Cardiac muscle cell (in vitro differentiated cells and primary cell): ENCODE measurements at regions not wholly inside any gene's neighbourhood (a gene's known extent, or its start where the extent isn't known, plus 50 kb on each side); places are given as distances from the start of the nearest gene placed in this dataset.

Source experiments
- DNase-seq, 2 donors: peaks; one replicate each; pipeline versions ENCODE4 v3.0.0 to v3.0.0-alpha.2; 2010 to 2017; ENCODE audit warnings: low read depth in 1 of 2, low spot score in 1 of 2
- H3K27ac ChIP-seq: fragments of 200-600 bp; sonication (generic); 2 replicates; pipeline ENCODE4 v1.5.1; 2016
- H3K27me3 ChIP-seq: fragments of 200-600 bp; sonication (generic); 2 replicates; pipeline ENCODE4 v1.6.0; 2016; ENCODE audit warnings: control low read depth
- H3K36me3 ChIP-seq: fragments of 200-600 bp; sonication (generic); 2 replicates; pipeline ENCODE4 v1.5.1; 2016; ENCODE audit warnings: control low read depth
- H3K4me1 ChIP-seq: fragments of 200-600 bp; sonication (generic); 2 replicates; pipeline ENCODE4 v1.8.1; 2017; ENCODE audit warnings: low read depth, mild to moderate bottlenecking, mixed run types
- H3K4me3 ChIP-seq: fragments of 200-600 bp; sonication (generic); 2 replicates; pipeline ENCODE4 v1.5.1; 2016; ENCODE audit warnings: mild to moderate bottlenecking
- H3K9me3 ChIP-seq: fragments of 200-600 bp; sonication (generic); 2 replicates; pipeline ENCODE4 v1.5.1; 2017; ENCODE audit warnings: low read depth, mild to moderate bottlenecking, control low read depth
- CTCF ChIP-seq: IDR thresholded peaks from 2 replicates; pipeline ENCODE4 v1.5.1; 2012; ENCODE audit warnings: low read depth, mild to moderate bottlenecking, low read length

GRCh38 chr1:79547514-79547913, 541.0 kb upstream of the ADGRL4 start:
- Histone ChIP-seq H3K27ac (no peak overlapping the region), H3K4me3 (no peak overlapping the region), H3K36me3 (no peaks in the 10 kb centered on the region), H3K4me1 (peaks cover 4% of the 10 kb centered on the region), H3K9me3 (no peaks in the 10 kb centered on the region), H3K27me3 (no peaks in the 10 kb centered on the region)
- DNase-seq: no peak
- TF ChIP-seq CTCF: no peak

GRCh38 chr1:79543394-79543793, 536.9 kb upstream of the ADGRL4 start:
- DNase-seq: no peak
- Histone ChIP-seq H3K27ac (no peak overlapping the region), H3K27me3 (no peaks in the 10 kb centered on the region), H3K4me1 (peaks cover 4% of the 10 kb centered on the region), H3K4me3 (no peak overlapping the region), H3K9me3 (no peaks in the 10 kb centered on the region), H3K36me3 (no peaks in the 10 kb centered on the region)
- no peak for TF ChIP-seq CTCF

GRCh38 chr1:79539001-79539400, 532.5 kb upstream of the ADGRL4 start:
- H3K4me3 ChIP-seq: no peak overlapping the region
- no peak for DNase-seq
- no peak overlapping the region for H3K27ac ChIP-seq
- H3K27me3 ChIP-seq: no peaks in the 10 kb centered on the region
- no peaks in the 10 kb centered on the region for H3K36me3 ChIP-seq
- no peaks in the 10 kb centered on the region for H3K4me1 ChIP-seq
- TF ChIP-seq CTCF: no peak
- H3K9me3 ChIP-seq: no peaks in the 10 kb centered on the region

GRCh38 chr1:79532555-79532954, 526.0 kb upstream of the ADGRL4 start:
- Histone ChIP-seq H3K4me3 (no peak overlapping the region), H3K36me3 (no peaks in the 10 kb centered on the region), H3K4me1 (no peaks in the 10 kb centered on the region), H3K27me3 (no peaks in the 10 kb centered on the region), H3K27ac (no peak overlapping the region), H3K9me3 (no peaks in the 10 kb centered on the region)
- DNase-seq: no peak
- no peak for TF ChIP-seq CTCF

- Histone ChIP-seq H3K27ac (no peak overlapping the region), H3K9me3 (no peaks in the 10 kb centered on the region), H3K27me3 (no peaks in the 10 kb centered on the region), H3K36me3 (no peaks in the 10 kb centered on the region), H3K4me1 (no peaks in the 10 kb centered on the region), H3K4me3 (no peak overlapping the region)
- no peak for TF ChIP-seq CTCF
- DNase-seq: no peak
Measured at GRCh38 chr1:79531790-79532189, 525.3 kb upstream of the ADGRL4 start.

- no peaks in the 10 kb centered on the region for H3K36me3 ChIP-seq
- DNase-seq: no peak
- H3K4me1 ChIP-seq: no peaks in the 10 kb centered on the region
- TF ChIP-seq CTCF: no peak
- H3K4me3 ChIP-seq: no peak overlapping the region
- H3K9me3 ChIP-seq: no peaks in the 10 kb centered on the region
- no peak overlapping the region for H3K27ac ChIP-seq
- no peaks in the 10 kb centered on the region for H3K27me3 ChIP-seq
Measured at GRCh38 chr1:79530476-79530875, 523.9 kb upstream of the ADGRL4 start.
